Peyer's patch (tissue), 4 donors: ENCODE measurements at regions not wholly inside any gene's neighbourhood (a gene's known extent, or its start where the extent isn't known, plus 50 kb on each side); places are given as distances from the start of the nearest gene placed in this dataset.

ENCODE experiments used
- CTCF ChIP-seq, 6 experiments: fragments of 450-650 bp in 4 of 6; fragments of 200-600 bp in 2 of 6; sonication (generic) in 1 of 6; IDR thresholded peaks; one replicate each; pipeline ENCODE4 v1.5.1; 2017 to 2019; ENCODE audit warnings: antibody characterized with exemption in 6 of 6, mild to moderate bottlenecking in 3 of 6, moderate library complexity in 1 of 6
- POLR2A ChIP-seq, 2 donors: fragments of 450-650 bp; IDR thresholded peaks; one replicate each; pipeline ENCODE4 v1.5.1; 2017; ENCODE audit warnings: antibody characterized with exemption in 2 of 2, mild to moderate bottlenecking in 2 of 2, moderate library complexity in 2 of 2

GRCh38 chr9:18014556-18014955 is 435.7 kb downstream of the SH3GL2 start:
- TF ChIP-seq CTCF (IDR thresholded peaks at IDR 0.05) (no peak), POLR2A (IDR thresholded peaks at IDR 0.05) (no peak)
